Skeletal muscle tissue (tissue), 1 donor: ENCODE measurements at regions not wholly inside any gene's neighbourhood (a gene's known extent, or its start where the extent isn't known, plus 50 kb on each side); places are given as distances from the start of the nearest gene placed in this dataset. TPM values are rescaled to one million over a fixed set of nuclear protein-coding genes. Genes with fewer than 3 reads are reported as not detected.

Experiments used
- small RNA-seq: library from RNA; depleted of rRNA; stranded (forward); fragments of <200 nt; gene quantifications from one replicate; pipeline ENCODE3, GENCODE V24; 2014

Small RNAs in the stretch of these regions (small RNA-seq; reads per million reads assigned to genes)
- not detected for gene MIR6089
